Chondrocyte (in vitro differentiated cells): ENCODE measurements at regions not wholly inside any gene's neighbourhood (a gene's known extent, or its start where the extent isn't known, plus 50 kb on each side); places are given as distances from the start of the nearest gene placed in this dataset.

ENCODE experiments used
- DNase-seq: peaks from one replicate; pipeline ENCODE4 v3.0.0; 2021; ENCODE audit warnings: mixed read lengths, low spot score
- H3K27ac Mint-ChIP-seq: one replicate; pipeline ENCODE4 v1.8.0; 2021; ENCODE audit warnings: mild to moderate bottlenecking, moderate library complexity, mixed read lengths; ENCODE audit not compliant: unreplicated experiment
- H3K27me3 Mint-ChIP-seq: 2 replicates; pipeline ENCODE4 v1.8.0; 2021; ENCODE audit warnings: low read depth, mixed read lengths
- H3K36me3 Mint-ChIP-seq: 2 replicates; pipeline ENCODE4 v1.8.0; 2021; ENCODE audit warnings: low read depth, mixed read lengths
- H3K4me1 Mint-ChIP-seq: 2 replicates; pipeline ENCODE4 v1.8.0; 2021; ENCODE audit warnings: low read depth, mild to moderate bottlenecking, mixed read lengths
- H3K4me3 Mint-ChIP-seq: one replicate; pipeline ENCODE4 v1.8.0; 2021; ENCODE audit warnings: mild to moderate bottlenecking, moderate library complexity, mixed read lengths; ENCODE audit not compliant: unreplicated experiment
- H3K9me3 Mint-ChIP-seq: 2 replicates; pipeline ENCODE4 v1.8.0; 2021; ENCODE audit warnings: low read depth, mixed read lengths
- TF ChIP-seq, protein P1 (sequence below): fragments of 200-600 bp; sonication (generic); IDR thresholded peaks from 2 replicates; pipeline ENCODE4 v1.5.0; 2021; ENCODE audit warnings: antibody characterized with exemption, mild to moderate bottlenecking, moderate library complexity

DNA sequence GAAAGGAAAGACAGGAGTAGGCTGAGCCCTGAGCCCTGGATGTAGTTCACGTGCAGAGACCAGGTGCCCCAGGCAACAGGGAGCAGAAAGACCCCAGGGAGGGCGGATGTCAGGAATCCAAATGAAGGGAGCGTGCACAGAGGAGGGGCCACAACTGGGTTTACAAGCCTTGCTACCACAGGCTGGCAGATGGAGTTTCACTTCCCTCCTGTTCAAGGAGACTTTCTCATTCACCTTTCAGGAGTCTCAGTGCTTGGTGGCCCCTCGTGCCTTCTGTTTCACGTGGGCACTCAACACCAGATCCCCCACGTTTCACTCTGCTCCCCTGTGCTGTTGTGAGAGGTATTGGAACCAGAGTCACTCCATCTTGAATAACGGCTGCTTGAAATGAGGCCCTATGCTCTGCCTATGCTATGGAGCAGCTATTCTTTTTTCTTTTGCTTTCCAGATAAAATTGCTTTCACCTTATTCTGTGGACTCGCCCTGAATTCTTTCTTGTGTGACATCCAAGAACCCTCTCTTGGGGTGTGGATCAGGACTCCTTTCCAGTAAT is 601.4 kb upstream of the IGFBP3 start:
- no peak for DNase-seq
- H3K36me3 Mint-ChIP-seq: no peaks in the 10 kb centered on the region
- TF ChIP-seq, protein P1, sequence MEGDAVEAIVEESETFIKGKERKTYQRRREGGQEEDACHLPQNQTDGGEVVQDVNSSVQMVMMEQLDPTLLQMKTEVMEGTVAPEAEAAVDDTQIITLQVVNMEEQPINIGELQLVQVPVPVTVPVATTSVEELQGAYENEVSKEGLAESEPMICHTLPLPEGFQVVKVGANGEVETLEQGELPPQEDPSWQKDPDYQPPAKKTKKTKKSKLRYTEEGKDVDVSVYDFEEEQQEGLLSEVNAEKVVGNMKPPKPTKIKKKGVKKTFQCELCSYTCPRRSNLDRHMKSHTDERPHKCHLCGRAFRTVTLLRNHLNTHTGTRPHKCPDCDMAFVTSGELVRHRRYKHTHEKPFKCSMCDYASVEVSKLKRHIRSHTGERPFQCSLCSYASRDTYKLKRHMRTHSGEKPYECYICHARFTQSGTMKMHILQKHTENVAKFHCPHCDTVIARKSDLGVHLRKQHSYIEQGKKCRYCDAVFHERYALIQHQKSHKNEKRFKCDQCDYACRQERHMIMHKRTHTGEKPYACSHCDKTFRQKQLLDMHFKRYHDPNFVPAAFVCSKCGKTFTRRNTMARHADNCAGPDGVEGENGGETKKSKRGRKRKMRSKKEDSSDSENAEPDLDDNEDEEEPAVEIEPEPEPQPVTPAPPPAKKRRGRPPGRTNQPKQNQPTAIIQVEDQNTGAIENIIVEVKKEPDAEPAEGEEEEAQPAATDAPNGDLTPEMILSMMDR: no peak
- H3K27me3 Mint-ChIP-seq: no peaks in the 10 kb centered on the region
- no peak overlapping the region for H3K4me3 Mint-ChIP-seq
- peaks cover 17% of the 10 kb centered on the region for H3K4me1 Mint-ChIP-seq
- H3K27ac Mint-ChIP-seq: no peak overlapping the region
- H3K9me3 Mint-ChIP-seq: peaks cover 2% of the 10 kb centered on the region

DNA sequence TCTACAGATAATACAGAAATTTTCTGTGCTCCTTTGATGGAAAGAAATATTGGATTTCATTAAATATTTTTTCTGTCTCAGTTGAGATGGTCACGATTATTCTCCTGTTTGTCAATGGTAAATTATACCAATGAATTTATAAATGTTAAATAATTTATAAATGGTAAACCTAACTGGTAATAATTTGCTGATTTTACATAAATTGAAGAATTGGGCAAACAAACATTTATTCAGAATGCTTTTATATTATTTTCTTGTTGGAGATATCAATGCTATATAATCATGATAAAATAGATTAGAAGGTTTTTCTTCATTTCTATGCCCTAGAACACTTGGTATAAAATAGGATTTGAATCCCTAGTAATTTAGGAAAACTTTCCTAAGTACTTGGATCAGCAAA is 597.6 kb upstream of the IGFBP3 start:
- TF ChIP-seq, protein P1: no peak
- Mint-ChIP-seq H3K27me3 (no peaks in the 10 kb centered on the region), H3K36me3 (peaks cover 2% of the 10 kb centered on the region), H3K4me3 (no peak overlapping the region), H3K4me1 (no peaks in the 10 kb centered on the region), H3K27ac (no peak overlapping the region), H3K9me3 (peaks cover 7% of the 10 kb centered on the region)
- DNase-seq: no peak

DNA sequence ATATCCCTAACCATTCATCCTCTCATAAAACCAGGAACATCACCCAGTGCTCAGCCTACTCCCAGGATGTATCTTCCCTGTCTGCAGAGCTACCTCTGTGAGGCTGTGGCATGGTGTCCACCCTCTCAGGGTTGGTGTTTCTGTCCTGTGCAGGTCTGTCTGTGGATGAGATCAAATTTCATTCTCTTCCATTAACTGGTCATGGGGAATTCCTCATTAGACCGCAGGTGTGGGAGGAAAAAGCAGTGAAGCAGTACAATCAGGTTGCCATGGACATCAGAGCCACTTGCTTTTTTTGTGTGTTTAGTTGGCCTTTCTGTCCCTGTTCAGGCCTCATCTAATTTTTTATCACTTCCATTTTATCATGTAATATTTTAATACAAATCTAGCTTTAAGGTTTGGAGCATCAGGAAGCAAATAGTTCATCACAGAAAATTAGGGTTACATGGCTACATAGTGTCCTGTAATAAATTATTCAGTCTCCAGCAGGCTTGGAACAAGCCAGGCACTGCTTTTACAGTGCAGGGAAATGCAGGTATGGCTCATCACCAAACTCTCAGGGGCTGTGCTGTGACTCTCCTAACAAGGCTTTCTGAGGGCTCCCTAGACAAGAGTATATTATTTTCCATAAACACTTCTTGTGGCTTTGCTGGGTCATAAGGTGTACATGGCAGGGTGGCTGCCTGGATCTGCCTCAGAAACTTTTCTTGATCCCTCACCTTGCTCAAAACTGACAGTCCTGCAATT is 594.9 kb upstream of the IGFBP3 start:
- DNase-seq: no peak
- no peaks in the 10 kb centered on the region for H3K27me3 Mint-ChIP-seq
- no peaks in the 10 kb centered on the region for H3K4me1 Mint-ChIP-seq
- TF ChIP-seq, protein P1: no peak
- H3K36me3 Mint-ChIP-seq: peaks cover 2% of the 10 kb centered on the region
- peaks cover 7% of the 10 kb centered on the region for H3K9me3 Mint-ChIP-seq
- no peak overlapping the region for H3K4me3 Mint-ChIP-seq
- H3K27ac Mint-ChIP-seq: no peak overlapping the region

DNA sequence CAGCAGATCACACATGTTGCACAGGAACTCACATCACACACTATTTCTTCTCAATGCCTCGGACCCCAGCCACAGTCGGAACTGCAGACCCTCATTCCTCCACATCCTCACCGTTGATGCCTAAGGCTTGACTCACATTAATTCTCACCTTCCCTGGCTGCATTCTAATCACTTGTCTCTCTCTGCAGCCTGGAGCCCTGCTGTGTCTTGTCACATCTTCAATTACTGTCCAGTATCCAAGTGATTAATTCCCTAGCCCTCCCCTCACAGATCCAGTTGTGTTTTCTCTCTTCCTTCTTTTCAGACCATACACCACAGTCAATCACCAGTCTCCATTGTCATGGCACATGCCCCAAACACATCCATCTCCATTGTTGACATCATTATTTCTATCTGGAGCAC is 592.4 kb upstream of the IGFBP3 start:
- H3K36me3 Mint-ChIP-seq: peaks cover 2% of the 10 kb centered on the region
- H3K27ac Mint-ChIP-seq: no peak overlapping the region
- peaks cover 12% of the 10 kb centered on the region for H3K9me3 Mint-ChIP-seq
- no peaks in the 10 kb centered on the region for H3K4me1 Mint-ChIP-seq
- H3K27me3 Mint-ChIP-seq: no peaks in the 10 kb centered on the region
- DNase-seq: no peak
- TF ChIP-seq, protein P1: no peak
- H3K4me3 Mint-ChIP-seq: no peak overlapping the region

DNA sequence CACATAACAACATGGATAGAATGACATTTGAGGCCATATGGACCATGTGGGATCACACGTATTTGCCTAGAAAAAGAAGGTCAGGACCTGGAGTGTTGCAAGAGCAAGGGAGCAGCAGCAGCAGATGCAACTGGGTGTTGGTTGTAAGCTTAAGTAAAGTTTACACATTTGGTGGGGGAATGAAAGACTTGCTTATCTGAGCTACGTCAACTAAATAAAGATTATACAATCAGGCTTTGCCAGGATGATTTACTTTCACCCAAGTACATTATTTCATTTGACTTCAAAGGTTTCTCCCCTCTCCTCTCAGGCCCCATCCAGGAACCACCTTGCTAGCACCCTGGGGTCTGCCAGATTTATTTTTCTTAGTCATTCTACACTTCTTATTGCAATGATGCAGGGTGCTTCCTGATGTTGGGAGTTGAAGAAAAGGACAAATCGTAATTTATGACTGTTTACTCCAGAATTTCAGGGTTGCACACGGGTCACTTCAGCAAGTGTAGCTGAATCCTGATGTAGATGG is 591.9 kb upstream of the IGFBP3 start:
- Mint-ChIP-seq H3K27ac (no peak overlapping the region), H3K27me3 (no peaks in the 10 kb centered on the region), H3K4me3 (no peak overlapping the region), H3K36me3 (peaks cover 2% of the 10 kb centered on the region), H3K4me1 (no peaks in the 10 kb centered on the region), H3K9me3 (peaks cover 15% of the 10 kb centered on the region)
- TF ChIP-seq, protein P1: no peak
- DNase-seq: no peak
